Mesodermal cell (in vitro differentiated cells): ENCODE measurements at regions not wholly inside any gene's neighbourhood (a gene's known extent, or its start where the extent isn't known, plus 50 kb on each side); places are given as distances from the start of the nearest gene placed in this dataset.

Source experiments
- H3K27ac ChIP-seq: 2 replicates; pipeline ENCODE4 v1.7.0; 2013; ENCODE audit warnings: mild to moderate bottlenecking, low read depth, low read length, moderate library complexity; ENCODE audit not compliant: severe bottlenecking
- H3K36me3 ChIP-seq: 2 replicates; pipeline ENCODE4 v1.7.1; 2013; ENCODE audit warnings: mild to moderate bottlenecking, low read length, moderate library complexity; ENCODE audit not compliant: control insufficient read depth, insufficient read depth
- H3K4me1 ChIP-seq: one replicate; pipeline ENCODE4 v1.7.1; 2013; ENCODE audit warnings: mild to moderate bottlenecking, low read length; ENCODE audit not compliant: insufficient read depth, control insufficient read depth, poor library complexity, severe bottlenecking
- H3K4me3 ChIP-seq: 2 replicates; pipeline ENCODE4 v1.7.0; 2013; ENCODE audit warnings: low read length, control low read depth, mild to moderate bottlenecking; ENCODE audit not compliant: insufficient read depth, poor library complexity, severe bottlenecking; ENCODE audit errors: extremely low read depth
- H3K9me3 ChIP-seq: 2 replicates; pipeline ENCODE4 v1.7.1; 2013; ENCODE audit warnings: mild to moderate bottlenecking, low read length, moderate library complexity; ENCODE audit not compliant: control insufficient read depth
- WGBS, 2 experiments: methylation state at CpG; one replicate each; pipeline ENCODE4 v1.1.5; 2013; ENCODE audit warnings: missing lambda C conversion rate in 2 of 2; ENCODE audit not compliant: insufficient coverage in 2 of 2; 5-methylcytosine and 5-hydroxymethylcytosine counted together

DNA sequence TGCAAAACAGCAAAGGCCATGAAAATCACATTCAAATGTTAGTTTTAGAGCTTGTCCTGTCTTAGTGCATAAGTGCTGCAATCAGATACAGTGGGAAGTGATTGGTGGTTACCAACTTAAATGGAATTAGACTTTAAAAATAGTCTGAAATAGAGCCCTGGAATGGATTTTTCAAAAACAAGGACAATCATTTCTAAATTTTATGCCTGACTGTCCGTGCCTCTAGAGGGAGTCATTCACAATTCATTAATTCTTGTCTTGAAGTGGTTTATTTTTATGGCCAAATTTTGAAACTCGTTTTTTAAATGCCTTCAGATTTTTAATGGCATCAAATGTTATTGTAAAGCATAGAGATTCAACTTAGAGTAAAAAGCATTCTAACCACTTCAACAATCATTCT is 561.8 kb upstream of the DAB2 start:
- WGBS, 2 experiments, result 83% methylated on average over 1 of the region's 2 CpGs; no CpG with 5 or more reads in 1 of the 2 experiments
- Histone ChIP-seq H3K4me1 (no peaks in the 10 kb centered on the region), H3K36me3 (no peaks in the 10 kb centered on the region), H3K27ac (no peak overlapping the region), H3K4me3 (no peak overlapping the region), H3K9me3 (no peaks in the 10 kb centered on the region)

- no peak overlapping the region for H3K27ac ChIP-seq
- WGBS, 2 experiments, result no CpG with 5 or more reads among the region's 1 CpG
- H3K9me3 ChIP-seq, result no peaks in the 10 kb centered on the region
- no peaks in the 10 kb centered on the region for H3K4me1 ChIP-seq
- H3K36me3 ChIP-seq, result no peaks in the 10 kb centered on the region
- no peak overlapping the region for H3K4me3 ChIP-seq
These were observed 555.3 kb upstream of the DAB2 start for GRCh38 chr5:39980056-39980455.

GRCh38 chr5:39977066-39977655 is 552.4 kb upstream of the DAB2 start:
- H3K36me3 ChIP-seq, result no peaks in the 10 kb centered on the region
- no peaks in the 10 kb centered on the region for H3K4me1 ChIP-seq
- no peak overlapping the region for H3K27ac ChIP-seq
- H3K9me3 ChIP-seq, result no peaks in the 10 kb centered on the region
- H3K4me3 ChIP-seq, result no peak overlapping the region
- WGBS, 2 experiments, result 73 to 87% methylated on average over 2 of the region's 3 CpGs

DNA sequence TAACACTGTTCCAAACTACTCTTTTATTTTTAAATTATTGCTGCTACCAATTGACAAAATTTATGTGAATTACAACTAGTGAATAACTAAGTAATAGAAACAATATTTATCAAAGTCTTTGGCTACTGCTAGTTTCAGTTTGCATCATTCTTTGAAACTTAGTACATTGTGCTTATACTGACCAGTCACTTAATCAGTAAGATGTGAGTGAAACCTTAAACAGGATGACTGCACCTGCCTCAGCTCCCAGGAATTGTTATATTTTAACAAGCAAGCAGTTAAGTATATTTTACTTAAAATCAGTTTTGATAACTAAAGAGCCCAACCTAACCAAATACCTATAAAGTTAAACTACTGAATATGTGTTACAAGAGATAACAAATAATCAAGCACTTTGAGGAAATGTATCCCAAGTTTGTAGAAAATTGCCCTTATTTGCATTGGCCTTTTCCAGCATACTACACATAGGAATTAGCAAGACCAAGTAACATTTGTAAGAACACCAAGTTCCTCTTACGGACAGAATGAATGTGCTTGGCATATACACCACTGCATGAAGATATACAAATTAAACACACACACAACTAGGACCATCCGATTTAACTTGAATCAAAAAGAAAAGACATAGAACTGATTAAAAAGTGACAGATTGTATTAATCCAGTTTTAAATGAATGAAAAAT is 545.5 kb upstream of the DAB2 start:
- H3K9me3 ChIP-seq, result no peaks in the 10 kb centered on the region
- H3K4me3 ChIP-seq, result no peak overlapping the region
- H3K36me3 ChIP-seq, result no peaks in the 10 kb centered on the region
- H3K27ac ChIP-seq, result no peak overlapping the region
- no peaks in the 10 kb centered on the region for H3K4me1 ChIP-seq
- no CpG with 5 or more reads among the region's 2 CpGs for WGBS, 2 experiments

DNA sequence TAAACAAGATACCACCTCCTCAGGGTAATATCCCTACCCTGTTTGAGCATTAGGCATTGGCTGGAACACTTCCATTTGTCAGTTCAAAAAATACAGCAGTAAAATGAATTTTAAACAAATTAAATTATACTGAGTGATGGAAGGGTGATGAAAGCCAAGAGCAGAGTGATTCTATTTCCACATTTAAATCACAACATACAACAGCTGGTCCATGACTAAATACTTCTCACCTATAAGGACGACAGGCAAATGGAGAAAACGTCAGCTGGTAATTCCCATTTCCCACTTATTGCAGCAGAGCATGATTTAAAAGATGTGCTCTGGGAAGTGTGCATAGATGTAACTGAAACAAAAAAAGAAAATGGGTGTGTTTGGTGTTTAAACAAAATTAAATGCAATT is 543.6 kb upstream of the DAB2 start:
- Histone ChIP-seq H3K4me3 (no peak overlapping the region), H3K4me1 (no peaks in the 10 kb centered on the region), H3K36me3 (no peaks in the 10 kb centered on the region), H3K27ac (no peak overlapping the region), H3K9me3 (no peaks in the 10 kb centered on the region)
- WGBS, 2 experiments, result 92% methylated on average over 2 of the region's 2 CpGs; no CpG with 5 or more reads in 1 of the 2 experiments

DNA sequence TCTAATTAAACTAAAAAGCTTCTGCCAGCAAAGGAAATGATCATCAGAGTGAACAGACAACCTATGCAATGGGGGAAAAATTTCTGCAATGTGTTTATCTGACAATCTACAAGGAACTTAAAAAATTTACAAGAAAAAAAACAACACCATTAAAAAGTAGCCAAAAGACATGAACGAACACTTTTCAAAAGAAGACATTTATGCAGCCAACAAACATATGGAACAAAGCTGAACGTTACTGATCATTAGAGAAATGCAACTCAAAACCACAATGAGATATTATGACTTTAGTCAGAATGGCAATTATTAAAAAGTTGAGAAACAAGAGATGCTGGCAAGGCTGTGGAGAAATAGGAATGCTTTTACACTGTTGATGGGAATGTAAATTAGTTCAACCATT is 530.4 kb upstream of the DAB2 start:
- WGBS, 2 experiments, result 76 to 86% methylated on average over 1 to 2 of the region's 2 CpGs
- no peaks in the 10 kb centered on the region for H3K36me3 ChIP-seq
- H3K4me1 ChIP-seq, result no peaks in the 10 kb centered on the region
- no peak overlapping the region for H3K27ac ChIP-seq
- H3K4me3 ChIP-seq, result no peak overlapping the region
- H3K9me3 ChIP-seq, result no peaks in the 10 kb centered on the region

- Histone ChIP-seq H3K27ac (no peak overlapping the region), H3K36me3 (no peaks in the 10 kb centered on the region), H3K9me3 (no peaks in the 10 kb centered on the region), H3K4me3 (no peak overlapping the region), H3K4me1 (no peaks in the 10 kb centered on the region)
- 67% methylated on average over 2 of the region's 3 CpGs; no CpG with 5 or more reads in 1 of the 2 experiments for whole genome bisulfite sequencing, 2 experiments
These were observed 526.3 kb upstream of the DAB2 start for GRCh38 chr5:39951070-39951469.

DNA sequence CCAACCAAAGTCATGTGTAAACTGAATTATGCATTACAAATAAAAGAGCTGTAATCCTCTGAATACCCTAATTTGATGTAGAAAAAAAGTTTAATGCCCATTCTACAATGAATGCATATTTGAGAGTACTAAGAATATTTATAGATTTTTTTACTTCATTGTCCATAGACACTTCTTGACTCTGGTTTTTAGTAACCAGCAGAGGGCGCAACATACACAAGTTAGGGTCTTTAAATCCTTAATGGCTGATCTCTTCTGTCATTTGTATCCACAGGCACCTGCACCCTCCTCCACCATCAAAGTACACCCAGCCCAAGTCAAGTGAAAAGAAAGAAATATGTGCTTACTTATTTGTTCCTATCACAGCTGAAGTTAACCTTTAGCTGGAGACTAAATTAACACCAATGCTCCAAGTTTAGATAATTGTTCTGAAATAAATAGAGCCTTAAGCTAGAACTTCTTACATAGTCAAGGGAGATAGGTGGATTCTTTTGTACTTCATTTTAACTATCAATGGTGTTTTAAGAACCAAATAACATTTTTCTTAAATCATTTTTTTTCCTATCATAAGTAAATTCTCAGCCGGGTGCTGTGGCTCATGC is 524.2 kb upstream of the DAB2 start:
- Histone ChIP-seq H3K4me1 (no peaks in the 10 kb centered on the region), H3K9me3 (no peaks in the 10 kb centered on the region), H3K36me3 (no peaks in the 10 kb centered on the region), H3K27ac (no peak overlapping the region), H3K4me3 (no peak overlapping the region)
- WGBS, 2 experiments, result 50 to 100% methylated on average over 1 to 2 of the region's 2 CpGs

- no peak overlapping the region for H3K4me3 ChIP-seq
- H3K36me3 ChIP-seq, result no peaks in the 10 kb centered on the region
- no peaks in the 10 kb centered on the region for H3K4me1 ChIP-seq
- no peak overlapping the region for H3K27ac ChIP-seq
- no peaks in the 10 kb centered on the region for H3K9me3 ChIP-seq
- WGBS, 2 experiments, result no CpG with 5 or more reads among the region's 1 CpG
These were observed 523.6 kb upstream of the DAB2 start for GRCh38 chr5:39948341-39948740.

- no peak overlapping the region for H3K27ac ChIP-seq
- H3K9me3 ChIP-seq, result no peaks in the 10 kb centered on the region
- no peaks in the 10 kb centered on the region for H3K4me1 ChIP-seq
- no CpG with 5 or more reads among the region's 1 CpG for WGBS, 2 experiments
- no peak overlapping the region for H3K4me3 ChIP-seq
- H3K36me3 ChIP-seq, result no peaks in the 10 kb centered on the region
These were observed 522.9 kb upstream of the DAB2 start for GRCh38 chr5:39947657-39948056.
